ENCODE measurements at regions not wholly inside any gene's neighbourhood (a gene's known extent, or its start where the extent isn't known, plus 50 kb on each side); places are given as distances from the start of the nearest gene placed in this dataset.
"Not testable (repeated sequence)": the region's sequence is repeated elsewhere in the genome, so short reads cannot be mapped to it uniquely, and the experiment has no call there.

DNA sequence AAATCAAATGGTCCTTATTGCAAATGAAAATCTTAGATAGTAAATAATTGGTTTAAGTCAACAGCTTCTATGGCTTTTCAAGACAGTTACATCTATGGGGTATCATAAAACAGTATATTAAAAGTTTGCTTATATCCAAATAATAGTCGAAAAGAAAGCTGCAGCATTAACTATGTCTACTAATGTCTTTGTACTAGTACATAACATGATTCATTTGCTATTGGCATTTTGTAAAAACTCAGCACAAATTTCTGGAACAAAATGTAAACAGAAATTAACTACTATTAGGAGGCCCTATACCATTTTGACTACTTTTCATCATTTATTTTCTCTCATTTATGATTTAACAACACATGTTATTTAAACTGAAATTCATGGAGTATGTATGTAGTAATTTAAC is 1435.2 kb upstream of the PRR20A start:
- no peak for DNase-seq (ENCODE audit: low read depth)

- DNase-seq (ENCODE audit: low read depth) = no peak
Observed at GRCh38 chr13:55705971-55706370, 1434.7 kb upstream of the PRR20A start.

GRCh38 chr13:55714120-55714519 is 1426.6 kb upstream of the PRR20A start:
- no peak for DNase-seq (ENCODE audit: low read depth)

DNA sequence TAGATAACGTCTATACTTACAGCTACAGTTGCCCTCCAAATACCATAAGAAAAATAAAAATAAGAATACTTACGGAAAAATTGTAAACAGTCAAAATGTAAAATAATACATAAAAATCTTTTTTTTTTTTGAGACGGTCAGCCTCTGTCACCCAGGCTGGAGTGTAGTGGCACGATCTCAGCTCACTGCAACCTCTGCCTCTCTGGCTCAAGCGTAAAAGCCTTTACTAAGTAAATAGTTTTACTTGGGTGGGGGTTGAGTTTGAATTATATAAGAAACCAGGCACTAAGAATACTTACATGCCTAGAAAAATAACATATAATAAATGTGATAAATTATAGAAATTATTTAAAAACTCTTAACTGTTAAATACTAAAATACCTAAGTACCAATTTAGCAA is 1413.0 kb upstream of the PRR20A start:
- DNase-seq (ENCODE audit: low read depth) = no peak

GRCh38 chr13:55728247-55728646 is 1412.5 kb upstream of the PRR20A start:
- DNase-seq (ENCODE audit: low read depth) = no peak

DNA sequence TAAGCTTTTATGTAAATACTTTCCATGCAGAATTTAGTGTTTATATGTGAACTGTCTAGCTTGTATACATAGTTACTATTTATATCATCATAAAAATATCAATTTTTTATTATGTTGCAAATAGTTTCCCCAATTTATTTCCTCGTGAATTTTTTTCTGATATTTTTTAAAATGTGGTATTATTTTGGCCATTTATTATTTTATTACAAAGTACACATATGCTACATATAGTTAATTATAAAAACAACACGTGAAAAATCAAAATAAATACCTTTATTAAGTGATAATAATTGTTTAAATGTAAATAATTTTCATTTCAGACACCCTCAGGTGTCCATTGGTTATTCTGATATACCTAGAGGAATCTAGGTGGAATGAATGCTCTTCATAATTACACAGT is 1394.9 kb upstream of the PRR20A start:
- no peak for DNase-seq (ENCODE audit: low read depth)

- no peak for DNase-seq (ENCODE audit: low read depth)
Observed at GRCh38 chr13:55761986-55762385, 1378.7 kb upstream of the PRR20A start.

GRCh38 chr13:55777612-55778011 is 1363.1 kb upstream of the PRR20A start:
- DNase-seq (ENCODE audit: low read depth) = no peak

DNA sequence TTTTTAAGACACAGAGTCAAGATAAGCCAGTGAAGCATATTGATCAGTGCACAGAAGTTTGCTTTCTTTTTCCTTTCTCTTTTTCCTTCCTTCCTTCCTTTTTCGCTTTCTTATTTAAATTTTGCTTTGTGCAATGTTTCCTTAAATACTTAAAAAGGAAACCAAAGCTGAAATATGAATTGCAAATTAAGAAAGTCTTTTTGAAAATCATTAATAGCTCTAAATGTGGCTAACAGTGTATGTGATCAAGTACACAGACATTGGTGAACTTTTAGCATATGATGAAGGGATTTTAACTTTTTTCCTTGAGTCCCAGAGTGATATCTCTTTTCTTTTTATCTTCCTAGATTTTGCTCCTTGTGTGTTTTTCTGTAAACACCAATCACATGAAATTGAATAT is 1356.9 kb upstream of the PRR20A start:
- DNase-seq (ENCODE audit: low read depth) = no peak

GRCh38 chr13:55788548-55788947 is 1352.2 kb upstream of the PRR20A start:
- DNase-seq (ENCODE audit: low read depth) = no peak

DNA sequence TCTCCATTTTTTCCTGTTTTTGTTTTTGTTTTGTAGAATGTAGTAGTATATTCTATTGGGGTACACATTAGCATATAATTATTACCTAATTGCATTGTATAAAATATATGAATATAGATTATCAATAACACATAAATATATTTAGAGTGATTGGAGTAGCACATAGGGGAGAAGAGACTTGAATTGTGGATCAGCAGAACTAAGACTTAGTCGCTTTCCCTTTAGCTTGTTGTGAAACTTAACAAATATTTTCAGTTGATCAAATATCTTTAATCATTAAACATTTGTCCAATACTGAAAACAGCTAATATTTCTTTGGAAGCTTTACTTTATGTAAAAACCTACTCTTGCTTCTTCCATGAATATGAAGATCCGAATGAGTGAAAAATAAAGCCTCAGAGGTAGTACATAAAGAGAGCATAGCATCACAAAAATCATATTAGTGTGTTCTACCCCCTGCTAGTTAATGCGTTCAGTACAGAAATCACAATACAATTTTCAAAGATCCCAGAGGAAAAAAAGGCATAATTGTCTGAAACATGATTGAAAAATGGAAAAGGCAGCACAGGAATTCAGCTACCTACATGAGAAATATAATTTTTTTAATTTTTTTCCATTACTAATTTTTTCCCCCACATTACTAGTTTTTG is 1348.0 kb upstream of the PRR20A start:
- DNase-seq (ENCODE audit: low read depth) = no peak

- DNase-seq (ENCODE audit: low read depth) = no peak
Observed at GRCh38 chr13:55815458-55816033, 1325.2 kb upstream of the PRR20A start.

- DNase-seq (ENCODE audit: low read depth) = no peak
Observed at GRCh38 chr13:55816976-55817601, 1323.6 kb upstream of the PRR20A start.

- no peak for DNase-seq (ENCODE audit: low read depth)
Observed at GRCh38 chr13:55820817-55821216, 1319.9 kb upstream of the PRR20A start.

- no peak for DNase-seq (ENCODE audit: low read depth)
Observed at GRCh38 chr13:55869648-55870047, 1271.1 kb upstream of the PRR20A start.

DNA sequence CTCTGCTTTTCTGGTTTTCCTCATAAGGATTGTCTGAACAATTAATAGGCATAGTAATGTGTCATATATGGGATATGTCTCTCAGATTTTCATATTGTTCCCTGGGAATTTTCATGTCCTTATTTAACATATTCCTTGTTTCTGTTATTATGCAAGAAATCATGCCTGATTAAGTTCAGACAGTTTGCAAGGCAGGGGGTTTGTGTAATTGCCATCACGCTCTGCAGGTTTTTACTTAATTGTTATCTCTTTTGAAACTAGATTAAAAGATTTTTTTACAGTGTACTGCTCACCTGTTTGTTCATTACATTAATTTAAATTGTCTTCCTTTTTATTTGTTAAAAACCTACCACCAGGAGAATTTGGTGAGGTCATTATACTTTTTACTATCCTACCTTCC is 1253.2 kb upstream of the PRR20A start:
- DNase-seq (ENCODE audit: low read depth) = no peak

DNA sequence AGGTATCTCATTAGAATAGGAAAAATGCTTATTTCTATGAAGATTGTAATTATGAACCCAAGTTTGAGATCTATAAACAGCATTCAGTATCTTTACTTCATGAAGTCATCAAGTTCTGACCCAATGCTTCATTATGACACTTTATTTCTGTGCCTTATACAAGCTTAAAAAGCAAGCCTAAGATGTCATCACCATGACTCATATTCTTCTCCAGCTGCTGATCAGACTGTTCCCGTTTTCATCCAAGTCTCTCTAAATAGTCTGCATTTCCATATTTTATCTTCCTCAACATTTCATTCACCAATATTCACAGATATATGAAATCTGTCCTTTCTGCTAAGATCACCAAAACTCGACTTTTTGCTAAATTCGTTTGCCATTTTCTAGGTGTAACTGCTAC is 1247.2 kb upstream of the PRR20A start:
- DNase-seq (ENCODE audit: low read depth) = no peak

DNA sequence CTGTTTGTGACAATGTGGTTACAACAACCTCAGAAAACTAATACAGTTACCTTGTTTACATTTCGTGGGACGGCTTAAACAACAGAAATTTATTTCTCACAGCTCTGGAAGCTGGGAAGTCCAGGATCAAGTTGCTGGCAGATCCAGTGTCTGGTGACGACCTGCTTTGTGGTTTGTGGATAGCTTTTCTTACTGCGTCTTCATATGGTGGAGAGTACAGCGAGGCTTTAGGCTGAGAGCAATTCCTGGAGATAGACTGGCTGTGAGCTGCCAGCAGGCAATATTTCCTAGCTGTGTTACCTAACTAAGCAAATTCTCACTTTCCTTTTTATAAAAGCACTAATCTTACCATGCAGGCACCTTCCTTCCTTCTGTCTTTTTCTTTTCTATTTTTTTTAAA is 1203.5 kb upstream of the PRR20A start:
- no peak for DNase-seq (ENCODE audit: low read depth)

DNA sequence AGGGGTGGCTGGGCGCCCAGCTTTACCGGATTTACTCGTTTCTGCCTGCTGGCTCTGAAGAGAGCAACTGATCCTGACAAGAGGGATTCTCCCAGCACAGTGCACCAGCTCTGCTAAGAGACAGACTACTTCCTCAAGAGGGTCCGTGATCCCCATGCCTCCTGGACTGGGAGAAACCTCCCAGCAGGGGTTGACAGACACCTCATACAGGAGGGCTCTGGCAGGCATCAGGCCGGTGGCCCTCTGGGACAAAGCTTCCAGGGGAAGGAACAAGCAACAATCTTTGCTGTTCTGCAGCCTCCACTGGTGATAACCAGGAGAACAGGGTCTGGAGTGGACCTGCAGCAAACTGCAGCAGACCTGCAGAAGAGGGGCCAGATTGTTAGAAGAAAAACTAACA is 1192.5 kb upstream of the PRR20A start:
- no peak for DNase-seq (ENCODE audit: low read depth)

- DNase-seq (ENCODE audit: low read depth) = no peak
Observed at GRCh38 chr13:55963934-55964333, 1176.8 kb upstream of the PRR20A start.

DNA sequence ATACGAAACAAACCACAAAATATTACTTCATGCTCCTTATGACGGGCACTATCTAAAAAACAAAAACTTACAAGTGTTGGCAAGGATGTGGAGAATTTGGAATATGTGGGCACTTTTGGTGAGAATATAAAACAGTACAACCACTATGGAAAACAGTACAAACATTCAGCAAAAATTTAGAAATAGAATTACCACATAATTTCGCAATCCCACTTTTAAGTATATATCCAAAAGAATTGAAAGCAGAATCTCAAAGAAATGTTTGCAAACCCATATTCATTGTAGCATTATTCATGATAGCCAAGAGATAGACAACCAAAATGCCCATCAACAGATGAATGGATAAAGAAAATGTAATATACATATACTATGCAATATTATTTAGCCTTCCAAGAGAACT is 1173.7 kb upstream of the PRR20A start:
- DNase-seq (ENCODE audit: low read depth) = no peak

GRCh38 chr13:55977436-55977835 is 1163.3 kb upstream of the PRR20A start:
- DNase-seq (ENCODE audit: low read depth) = no peak

GRCh38 chr13:55981381-55981780 is 1159.3 kb upstream of the PRR20A start:
- DNase-seq (ENCODE audit: low read depth) = no peak

- not testable (repeated sequence) for DNase-seq (ENCODE audit: low read depth)
Observed at GRCh38 chr13:55984026-55984425, 1156.7 kb upstream of the PRR20A start.

All from iris pigment epithelial cell (primary cell).